ENCODE measurements at regions not wholly inside any gene's neighbourhood (a gene's known extent, or its start where the extent isn't known, plus 50 kb on each side); places are given as distances from the start of the nearest gene placed in this dataset.

DNA sequence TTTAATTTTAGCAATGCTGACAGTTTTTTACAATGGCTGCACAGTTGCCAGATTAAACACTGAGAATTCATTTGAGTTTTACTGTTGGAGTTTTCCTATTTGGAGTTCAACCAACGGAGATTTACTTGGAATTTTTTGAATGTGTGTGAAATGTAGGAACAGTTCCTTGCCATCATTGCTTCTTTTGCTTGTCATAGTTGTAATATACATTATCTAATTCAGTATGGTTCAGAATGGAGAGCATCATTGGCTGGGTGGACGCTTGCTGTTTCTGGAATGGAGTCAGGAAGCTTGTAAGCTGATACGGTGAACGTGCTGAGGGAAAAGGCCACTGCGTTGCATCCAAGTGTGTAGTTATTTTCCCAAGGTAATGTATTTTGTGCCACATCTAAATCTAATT is 404.3 kb upstream of the KLF6 start:
- no peaks in the 10 kb centered on the region for H3K36me3 ChIP-seq (ENCODE audit: control insufficient read depth, insufficient read depth, low read length)
- H3K4me3 ChIP-seq (ENCODE audit: low read depth, low read length): no peak overlapping the region
- no peak for DNase-seq (ENCODE audit: low read depth)
- no peaks in the 10 kb centered on the region for H3K27me3 ChIP-seq (ENCODE audit: control insufficient read depth, insufficient read depth, low read length)
- no peak for FAIRE-seq
- TF ChIP-seq, protein P1, sequence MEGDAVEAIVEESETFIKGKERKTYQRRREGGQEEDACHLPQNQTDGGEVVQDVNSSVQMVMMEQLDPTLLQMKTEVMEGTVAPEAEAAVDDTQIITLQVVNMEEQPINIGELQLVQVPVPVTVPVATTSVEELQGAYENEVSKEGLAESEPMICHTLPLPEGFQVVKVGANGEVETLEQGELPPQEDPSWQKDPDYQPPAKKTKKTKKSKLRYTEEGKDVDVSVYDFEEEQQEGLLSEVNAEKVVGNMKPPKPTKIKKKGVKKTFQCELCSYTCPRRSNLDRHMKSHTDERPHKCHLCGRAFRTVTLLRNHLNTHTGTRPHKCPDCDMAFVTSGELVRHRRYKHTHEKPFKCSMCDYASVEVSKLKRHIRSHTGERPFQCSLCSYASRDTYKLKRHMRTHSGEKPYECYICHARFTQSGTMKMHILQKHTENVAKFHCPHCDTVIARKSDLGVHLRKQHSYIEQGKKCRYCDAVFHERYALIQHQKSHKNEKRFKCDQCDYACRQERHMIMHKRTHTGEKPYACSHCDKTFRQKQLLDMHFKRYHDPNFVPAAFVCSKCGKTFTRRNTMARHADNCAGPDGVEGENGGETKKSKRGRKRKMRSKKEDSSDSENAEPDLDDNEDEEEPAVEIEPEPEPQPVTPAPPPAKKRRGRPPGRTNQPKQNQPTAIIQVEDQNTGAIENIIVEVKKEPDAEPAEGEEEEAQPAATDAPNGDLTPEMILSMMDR (IDR thresholded peaks at IDR 0.05; ENCODE audit: insufficient read depth, low read length, severe bottlenecking): no peak

DNA sequence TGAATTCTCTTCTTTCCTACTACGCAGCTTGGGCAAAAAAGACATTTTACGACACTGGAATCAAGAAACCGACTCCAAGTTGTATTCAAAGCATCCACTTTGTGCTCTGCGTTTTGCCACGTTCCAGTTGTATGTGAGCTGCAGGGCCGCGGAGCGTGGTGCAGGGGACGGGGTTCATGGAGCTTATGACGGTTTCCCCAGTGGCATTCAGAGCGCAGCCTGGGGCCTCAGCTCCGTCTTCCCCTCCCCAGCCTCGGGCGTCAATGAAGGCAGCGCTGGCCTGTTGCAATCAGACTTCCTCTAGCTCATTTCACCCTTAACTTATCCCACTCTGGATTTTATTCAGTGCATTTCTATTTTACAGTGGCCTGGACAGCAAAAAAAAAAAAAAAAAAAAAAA is 403.4 kb upstream of the KLF6 start:
- H3K4me3 ChIP-seq (ENCODE audit: low read depth, low read length): no peak overlapping the region
- no peak for FAIRE-seq
- DNase-seq (ENCODE audit: low read depth): no peak
- no peaks in the 10 kb centered on the region for H3K36me3 ChIP-seq (ENCODE audit: control insufficient read depth, insufficient read depth, low read length)
- H3K27me3 ChIP-seq (ENCODE audit: control insufficient read depth, insufficient read depth, low read length): no peaks in the 10 kb centered on the region
- TF ChIP-seq, protein P1 (IDR thresholded peaks at IDR 0.05; ENCODE audit: insufficient read depth, low read length, severe bottlenecking): no peak

DNA sequence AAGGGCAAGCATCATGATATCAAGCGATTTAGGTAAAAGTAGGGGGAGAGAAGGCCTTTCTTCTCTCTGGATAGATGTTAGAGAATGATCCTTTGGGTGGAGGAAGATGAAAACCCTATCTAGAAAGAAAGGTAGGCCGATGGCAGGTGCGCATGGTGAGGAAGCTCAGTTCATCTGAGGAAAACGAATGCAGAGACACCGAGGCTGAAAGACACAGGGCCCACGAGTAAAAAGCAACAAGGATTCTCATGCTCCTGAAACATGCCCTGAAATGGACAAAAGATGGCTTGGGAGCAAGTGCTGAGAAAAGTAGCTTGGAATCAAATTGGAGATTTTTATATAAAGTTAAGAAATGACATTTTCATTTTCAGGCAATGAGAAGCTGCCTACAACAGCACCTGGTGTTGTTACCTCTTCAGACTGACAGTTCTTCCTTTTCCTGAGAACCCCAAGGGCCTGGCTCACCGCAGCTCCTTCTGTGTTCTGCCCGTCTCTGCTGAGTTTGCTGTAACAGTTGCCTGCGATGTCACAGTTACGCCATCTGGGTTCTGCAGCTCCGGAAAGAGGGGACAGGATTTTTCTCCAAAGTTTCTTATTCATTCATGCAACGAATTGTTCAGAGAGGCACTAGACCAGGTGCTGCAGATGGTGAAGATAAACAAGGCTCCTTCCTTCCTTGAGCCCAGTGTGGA is 402.0 kb upstream of the KLF6 start:
- Histone ChIP-seq H3K36me3 (ENCODE audit: control insufficient read depth, insufficient read depth, low read length) (no peaks in the 10 kb centered on the region), H3K27me3 (ENCODE audit: control insufficient read depth, insufficient read depth, low read length) (no peaks in the 10 kb centered on the region), H3K4me3 (ENCODE audit: low read depth, low read length) (no peak overlapping the region)
- DNase-seq (ENCODE audit: low read depth): no peak
- no peak for FAIRE-seq
- TF ChIP-seq, protein P1 (IDR thresholded peaks at IDR 0.05; ENCODE audit: insufficient read depth, low read length, severe bottlenecking): no peak

DNA sequence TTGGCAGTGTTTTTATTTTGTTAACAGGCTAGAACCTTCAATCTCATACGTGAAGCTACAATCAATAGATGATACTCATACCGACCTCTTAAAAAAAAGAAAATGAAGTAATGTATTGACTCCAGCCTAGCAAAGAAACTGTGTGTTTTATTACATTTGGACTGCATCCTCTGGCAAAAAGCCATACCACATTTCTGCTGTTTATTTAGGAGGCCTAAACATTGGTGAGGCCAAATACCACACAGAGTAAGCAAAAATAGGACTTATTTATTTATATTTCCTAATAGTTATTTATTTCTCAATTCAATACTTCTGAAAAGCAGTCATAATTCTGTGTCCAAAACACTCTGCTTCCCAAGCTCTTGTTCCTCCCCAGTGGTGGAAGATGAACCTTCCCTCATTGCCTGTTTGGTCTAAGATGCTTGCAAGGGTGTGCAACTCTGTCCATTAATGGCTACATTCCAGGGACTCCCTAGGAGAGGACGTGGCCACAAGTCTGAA is 398.8 kb upstream of the KLF6 start:
- DNase-seq (ENCODE audit: low read depth) (no peak), FAIRE-seq (no peak)
- no peaks in the 10 kb centered on the region for H3K36me3 ChIP-seq (ENCODE audit: control insufficient read depth, insufficient read depth, low read length)
- TF ChIP-seq, protein P1 (IDR thresholded peaks at IDR 0.05; ENCODE audit: insufficient read depth, low read length, severe bottlenecking): no peak
- no peaks in the 10 kb centered on the region for H3K27me3 ChIP-seq (ENCODE audit: control insufficient read depth, insufficient read depth, low read length)
- no peak overlapping the region for H3K4me3 ChIP-seq (ENCODE audit: low read depth, low read length)

DNA sequence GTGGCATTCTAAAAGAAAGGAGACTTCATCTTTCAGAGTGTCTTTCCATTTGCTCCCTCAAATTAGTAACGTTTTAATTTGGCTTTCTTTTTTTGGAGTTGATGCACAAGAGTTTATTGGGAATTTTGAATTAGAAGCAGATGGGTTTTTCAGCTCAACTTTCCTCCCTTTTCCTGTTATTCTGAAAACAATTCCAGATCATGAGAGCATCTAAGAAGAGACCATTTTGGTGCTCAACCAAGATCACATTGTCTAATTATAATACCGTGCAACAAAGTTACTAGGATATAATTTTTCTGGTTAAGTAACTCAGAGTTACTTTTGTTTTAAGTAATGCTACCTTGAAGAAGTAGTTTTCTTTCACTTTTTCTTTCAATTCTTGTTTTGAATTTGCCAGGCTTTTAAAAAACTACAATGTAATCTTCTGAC is 396.6 kb upstream of the KLF6 start:
- TF ChIP-seq, protein P1 (IDR thresholded peaks at IDR 0.05; ENCODE audit: insufficient read depth, low read length, severe bottlenecking): no peak
- FAIRE-seq (no peak), DNase-seq (ENCODE audit: low read depth) (no peak)
- Histone ChIP-seq H3K27me3 (ENCODE audit: control insufficient read depth, insufficient read depth, low read length) (no peaks in the 10 kb centered on the region), H3K36me3 (ENCODE audit: control insufficient read depth, insufficient read depth, low read length) (no peaks in the 10 kb centered on the region), H3K4me3 (ENCODE audit: low read depth, low read length) (no peak overlapping the region)

DNA sequence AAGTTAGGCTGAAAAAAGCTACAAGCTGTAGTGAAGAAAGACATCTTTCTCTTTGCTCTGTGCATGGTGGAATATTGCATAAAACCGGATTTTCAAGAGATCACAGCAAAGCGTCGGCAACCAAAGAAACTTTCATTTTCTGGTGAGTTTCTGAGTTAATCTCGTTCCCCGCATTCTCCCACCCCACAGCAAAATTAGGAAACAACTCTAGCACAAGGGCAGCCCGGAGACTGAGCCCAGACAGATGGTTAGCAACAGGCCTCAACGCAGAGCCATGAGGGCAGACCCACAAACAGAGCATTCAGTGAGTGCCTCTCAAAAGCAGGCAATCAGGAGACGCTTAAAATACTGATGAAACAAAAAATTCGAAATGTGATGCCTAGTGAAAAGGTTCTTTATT is 396.1 kb upstream of the KLF6 start:
- FAIRE-seq (no peak), DNase-seq (ENCODE audit: low read depth) (no peak)
- no peaks in the 10 kb centered on the region for H3K27me3 ChIP-seq (ENCODE audit: control insufficient read depth, insufficient read depth, low read length)
- H3K36me3 ChIP-seq (ENCODE audit: control insufficient read depth, insufficient read depth, low read length): no peaks in the 10 kb centered on the region
- TF ChIP-seq, protein P1 (IDR thresholded peaks at IDR 0.05; ENCODE audit: insufficient read depth, low read length, severe bottlenecking): no peak
- no peak overlapping the region for H3K4me3 ChIP-seq (ENCODE audit: low read depth, low read length)

All from bronchial epithelial cell (primary cell).